ENCODE measurements at regions not wholly inside any gene's neighbourhood (a gene's known extent, or its start where the extent isn't known, plus 50 kb on each side); places are given as distances from the start of the nearest gene placed in this dataset.

GRCh38 chr5:126368239-126368812 lies 54.9 kb upstream of the GRAMD2B start:
- ATAC-seq = no peak
- no peak overlapping the region for H3K27ac ChIP-seq (ENCODE audit: low read depth, low read length)
- H3K27me3 ChIP-seq (ENCODE audit: control insufficient read depth in 2 of 2, insufficient read depth in 2 of 2, low read length in 2 of 2) = no peaks in the 10 kb centered on the region
- POLR2A ChIA-PET = no interaction called here
- intact Hi-C loops (cut with micrococcal nuclease) = no loop called here
- H3K4me3 ChIP-seq (ENCODE audit: low read length) = no peak overlapping the region
- no peaks in the 10 kb centered on the region for H3K36me3 Mint-ChIP-seq
- no peaks in the 10 kb centered on the region for H3K9me3 ChIP-seq (ENCODE audit: control insufficient read depth in 2 of 3, low read length in 3 of 3)
- H3K4me3 Mint-ChIP-seq = no peak overlapping the region
- CTCF ChIA-PET = no interaction called here
- H3K36me3 ChIP-seq (ENCODE audit: control insufficient read depth in 2 of 3, insufficient read depth in 3 of 3, low read length in 3 of 3) = no peaks in the 10 kb centered on the region
- no peak for DNase-seq
- H3K4me1 Mint-ChIP-seq = peaks cover 0 to 3% (median 2%) of the 10 kb centered on the region in 7 donors
- H3K9me3 Mint-ChIP-seq = no peaks in the 10 kb centered on the region
- peaks cover 0 to 4% (median 0%) of the 10 kb centered on the region in 5 donors for H3K27me3 Mint-ChIP-seq
- H3K4me1 ChIP-seq (ENCODE audit: control insufficient read depth in 2 of 2, insufficient read depth in 2 of 2, low read length in 2 of 2) = peaks cover 0 to 2% of the 10 kb centered on the region in 2 donors
- no peak overlapping the region for H3K27ac Mint-ChIP-seq

- Mint-ChIP-seq H3K36me3 (no peaks in the 10 kb centered on the region), H3K27me3 (no peaks in the 10 kb centered on the region), H3K27ac (no peak overlapping the region), H3K4me1 (peaks cover 5 to 11% (median 10%) of the 10 kb centered on the region in 7 donors), H3K9me3 (no peaks in the 10 kb centered on the region), H3K4me3 (no peak overlapping the region)
- intact Hi-C loops (cut with micrococcal nuclease) = no loop called here
- POLR2A ChIA-PET = no interaction called here
- Histone ChIP-seq H3K4me1 (ENCODE audit: control insufficient read depth in 2 of 2, insufficient read depth in 2 of 2, low read length in 2 of 2) (peaks cover 7 to 8% of the 10 kb centered on the region in 2 donors), H3K27ac (ENCODE audit: low read depth, low read length) (no peak overlapping the region), H3K36me3 (ENCODE audit: control insufficient read depth in 2 of 3, insufficient read depth in 3 of 3, low read length in 3 of 3) (no peaks in the 10 kb centered on the region), H3K27me3 (ENCODE audit: control insufficient read depth in 2 of 2, insufficient read depth in 2 of 2, low read length in 2 of 2) (no peaks in the 10 kb centered on the region), H3K9me3 (ENCODE audit: control insufficient read depth in 2 of 3, low read length in 3 of 3) (no peaks in the 10 kb centered on the region), H3K4me3 (ENCODE audit: low read length) (no peak overlapping the region)
- no peak for ATAC-seq
- DNase-seq = no peak
- CTCF ChIA-PET = no interaction called here
These were observed 54.1 kb upstream of the GRAMD2B start for GRCh38 chr5:126369083-126369482.

- no peak overlapping the region for H3K4me3 Mint-ChIP-seq
- no peak for ATAC-seq
- Histone ChIP-seq H3K36me3 (ENCODE audit: control insufficient read depth in 2 of 3, insufficient read depth in 3 of 3, low read length in 3 of 3) (no peaks in the 10 kb centered on the region), H3K4me1 (ENCODE audit: control insufficient read depth in 2 of 2, insufficient read depth in 2 of 2, low read length in 2 of 2) (peaks cover 9 to 15% of the 10 kb centered on the region in 2 donors), H3K27me3 (ENCODE audit: control insufficient read depth in 2 of 2, insufficient read depth in 2 of 2, low read length in 2 of 2) (no peaks in the 10 kb centered on the region), H3K9me3 (ENCODE audit: control insufficient read depth in 2 of 3, low read length in 3 of 3) (no peaks in the 10 kb centered on the region), H3K27ac (ENCODE audit: low read depth, low read length) (no peak overlapping the region), H3K4me3 (ENCODE audit: low read length) (no peak overlapping the region)
- peaks cover 5 to 19% (median 18%) of the 10 kb centered on the region in 7 donors for H3K4me1 Mint-ChIP-seq
- H3K9me3 Mint-ChIP-seq = no peaks in the 10 kb centered on the region
- CTCF ChIA-PET = interaction anchor here (0.9 kb wide), 1 partner anchor 169 kb away, joined by 3 read pairs; no protein-coding TSS in a partner anchor
- H3K27ac Mint-ChIP-seq = no peak overlapping the region
- intact Hi-C loops (cut with micrococcal nuclease) = no loop called here
- H3K36me3 Mint-ChIP-seq = no peaks in the 10 kb centered on the region
- POLR2A ChIA-PET = no interaction called here
- no peaks in the 10 kb centered on the region for H3K27me3 Mint-ChIP-seq
- no peak for DNase-seq
These were observed 53.0 kb upstream of the GRAMD2B start for GRCh38 chr5:126369995-126370731.

- Mint-ChIP-seq H3K9me3 (no peaks in the 10 kb centered on the region), H3K27me3 (no peaks in the 10 kb centered on the region), H3K36me3 (no peaks in the 10 kb centered on the region), H3K4me1 (peaks cover 5 to 19% (median 18%) of the 10 kb centered on the region in 7 donors), H3K27ac (no peak overlapping the region), H3K4me3 (no peak overlapping the region)
- ChIA-PET CTCF (interaction anchor here (0.5 to 0.6 kb wide), 2 partner anchors 51 to 232 kb away, joined by 4 to 5 read pairs; no protein-coding TSS in a partner anchor), POLR2A (no interaction called here)
- intact Hi-C loops (cut with micrococcal nuclease) = no loop called here
- H3K36me3 ChIP-seq (ENCODE audit: control insufficient read depth in 2 of 3, insufficient read depth in 3 of 3, low read length in 3 of 3) = no peaks in the 10 kb centered on the region
- no peak overlapping the region for H3K4me3 ChIP-seq (ENCODE audit: low read length)
- ATAC-seq (no peak), DNase-seq (no peak)
- H3K27me3 ChIP-seq (ENCODE audit: control insufficient read depth in 2 of 2, insufficient read depth in 2 of 2, low read length in 2 of 2) = no peaks in the 10 kb centered on the region
- no peaks in the 10 kb centered on the region for H3K9me3 ChIP-seq (ENCODE audit: control insufficient read depth in 2 of 3, low read length in 3 of 3)
- H3K27ac ChIP-seq (ENCODE audit: low read depth, low read length) = no peak overlapping the region
- peaks cover 9 to 15% of the 10 kb centered on the region in 2 donors for H3K4me1 ChIP-seq (ENCODE audit: control insufficient read depth in 2 of 2, insufficient read depth in 2 of 2, low read length in 2 of 2)
These were observed 52.2 kb upstream of the GRAMD2B start for GRCh38 chr5:126370796-126371718.

- no peaks in the 10 kb centered on the region for H3K9me3 Mint-ChIP-seq
- Histone ChIP-seq H3K27me3 (ENCODE audit: control insufficient read depth in 2 of 2, insufficient read depth in 2 of 2, low read length in 2 of 2) (no peaks in the 10 kb centered on the region), H3K27ac (ENCODE audit: low read depth, low read length) (peak overlapping the region; percentile 32), H3K36me3 (ENCODE audit: control insufficient read depth in 2 of 3, insufficient read depth in 3 of 3, low read length in 3 of 3) (no peaks in the 10 kb centered on the region), H3K4me3 (ENCODE audit: low read length) (no peak overlapping the region), H3K9me3 (ENCODE audit: control insufficient read depth in 2 of 3, low read length in 3 of 3) (no peaks in the 10 kb centered on the region), H3K4me1 (ENCODE audit: control insufficient read depth in 2 of 2, insufficient read depth in 2 of 2, low read length in 2 of 2) (peaks cover 9 to 15% of the 10 kb centered on the region in 2 donors)
- H3K27me3 Mint-ChIP-seq = no peaks in the 10 kb centered on the region
- no peaks in the 10 kb centered on the region for H3K36me3 Mint-ChIP-seq
- intact Hi-C loops (cut with micrococcal nuclease) = loop anchor here in 1 of 2 donors (1.0 kb wide), 1 partner anchor 70 kb away; no protein-coding TSS in a partner anchor
- DNase-seq = peak in 7 of 9 donors; percentile 22 to 57 (median 41)
- POLR2A ChIA-PET = no interaction called here
- peaks cover 5 to 24% (median 18%) of the 10 kb centered on the region in 7 donors for H3K4me1 Mint-ChIP-seq
- CTCF ChIA-PET = no interaction called here
- peak overlapping the region in 7 of 10 donors; percentile 1 to 52 (median 22) for H3K4me3 Mint-ChIP-seq
- peak overlapping the region in 8 of 9 donors; percentile 8 to 91 (median 66) for H3K27ac Mint-ChIP-seq
- peak; percentile 86 for ATAC-seq
These were observed 49.7 kb upstream of the GRAMD2B start for GRCh38 chr5:126373375-126374108.

Data from naive thymus-derived CD4-positive, alpha-beta T cell (primary cell).